22Rv1 (cell line): ENCODE measurements at regions not wholly inside any gene's neighbourhood (a gene's known extent, or its start where the extent isn't known, plus 50 kb on each side); places are given as distances from the start of the nearest gene placed in this dataset.

Experiments used
- H3K27ac ChIP-seq: fragments of 450-650 bp; 2 replicates; pipeline ENCODE4 v1.5.1; 2017
- CTCF ChIP-seq: fragments of 450-650 bp; IDR thresholded peaks from 2 replicates; pipeline ENCODE4 v1.5.1; 2017; ENCODE audit warnings: mild to moderate bottlenecking
- ZFX ChIP-seq: fragments of 450-650 bp; IDR thresholded peaks from 2 replicates; pipeline ENCODE4 v1.6.1; 2017; ENCODE audit warnings: antibody characterized with exemption, borderline replicate concordance

GRCh38 chr3:181455276-181455675 lies 256.4 kb upstream of the SOX2 start:
- no peak for TF ChIP-seq CTCF
- no peak for TF ChIP-seq ZFX
- H3K27ac ChIP-seq: no peak overlapping the region

- H3K27ac ChIP-seq: no peak overlapping the region
- TF ChIP-seq ZFX: no peak
These were observed 257.2 kb upstream of the SOX2 start for GRCh38 chr3:181454451-181455027.

GRCh38 chr3:181446741-181447140 lies 265.0 kb upstream of the SOX2 start:
- TF ChIP-seq CTCF (no peak), ZFX (no peak)
- H3K27ac ChIP-seq: no peak overlapping the region

- H3K27ac ChIP-seq: no peak overlapping the region
- TF ChIP-seq CTCF (no peak), ZFX (no peak)
These were observed 269.7 kb upstream of the SOX2 start for GRCh38 chr3:181442066-181442465.

- TF ChIP-seq ZFX (no peak), CTCF (no peak)
- no peak overlapping the region for H3K27ac ChIP-seq
These were observed 278.7 kb upstream of the SOX2 start for GRCh38 chr3:181432992-181433391.

- H3K27ac ChIP-seq: no peak overlapping the region
- no peak for TF ChIP-seq ZFX
- no peak for TF ChIP-seq CTCF
These were observed 280.0 kb upstream of the SOX2 start for GRCh38 chr3:181431748-181432147.

GRCh38 chr3:181425074-181425473 lies 286.7 kb upstream of the SOX2 start:
- no peak overlapping the region for H3K27ac ChIP-seq
- TF ChIP-seq CTCF (no peak), ZFX (no peak)

- H3K27ac ChIP-seq: no peak overlapping the region
- no peak for TF ChIP-seq ZFX
- no peak for TF ChIP-seq CTCF
These were observed 293.5 kb upstream of the SOX2 start for GRCh38 chr3:181418233-181418632.
